ENCODE measurements at regions not wholly inside any gene's neighbourhood (a gene's known extent, or its start where the extent isn't known, plus 50 kb on each side); places are given as distances from the start of the nearest gene placed in this dataset.

- TF ChIP-seq EZH2 (IDR thresholded peaks at IDR 0.05; ENCODE audit: borderline replicate concordance, insufficient read depth, low read length, poor library complexity, severe bottlenecking) (no peak), CTCF (IDR thresholded peaks at IDR 0.05; ENCODE audit: poor library complexity, severe bottlenecking) (no peak), POLR2AphosphoS5 (IDR thresholded peaks at IDR 0.05) (no peak)
These were observed 113.4 kb upstream of the PDE1A start for GRCh38 chr2:182540252-182540651.

Measured in neural cell (in vitro differentiated cells).